HUES64 (cell line): ENCODE measurements at regions not wholly inside any gene's neighbourhood (a gene's known extent, or its start where the extent isn't known, plus 50 kb on each side); places are given as distances from the start of the nearest gene placed in this dataset.

Source experiments
- H3K27ac ChIP-seq: 2 replicates; pipeline ENCODE4 v1.7.0; 2013; ENCODE audit warnings: low read depth, low read length, inconsistent platforms
- H3K27me3 ChIP-seq: 2 replicates; pipeline ENCODE4 v1.6.1; 2013; ENCODE audit warnings: mild to moderate bottlenecking, low read length; ENCODE audit not compliant: insufficient read depth
- H3K36me3 ChIP-seq: 2 replicates; pipeline ENCODE4 v1.6.1; 2013; ENCODE audit warnings: mild to moderate bottlenecking, low read length; ENCODE audit not compliant: insufficient read depth
- H3K4me1 ChIP-seq: 2 replicates; pipeline ENCODE4 v1.6.1; 2013; ENCODE audit warnings: mild to moderate bottlenecking, low read length, moderate library complexity; ENCODE audit not compliant: insufficient read depth
- H3K4me3 ChIP-seq: 2 replicates; pipeline ENCODE4 v1.5.1; 2013; ENCODE audit warnings: mild to moderate bottlenecking, low read length, moderate library complexity
- H3K9ac ChIP-seq: 2 replicates; pipeline ENCODE4 v1.6.1; 2013; ENCODE audit warnings: mild to moderate bottlenecking, low read depth, low read length
- H3K9me3 ChIP-seq: 2 replicates; pipeline ENCODE4 v1.6.1; 2013; ENCODE audit warnings: low read depth, low read length; ENCODE audit not compliant: insufficient read depth
- WGBS: fragments of 150-250, 120-280 bp; methylation state at CpG from one replicate; pipeline ENCODE4 v1.1.7; 2013; ENCODE audit warnings: missing lambda C conversion rate; 5-methylcytosine and 5-hydroxymethylcytosine counted together

- WGBS, result 96% methylated on average over 8 of the region's 8 CpGs
- no peaks in the 10 kb centered on the region for H3K9me3 ChIP-seq
- H3K4me1 ChIP-seq, result peaks cover 16% of the 10 kb centered on the region
- H3K36me3 ChIP-seq, result no peaks in the 10 kb centered on the region
- no peaks in the 10 kb centered on the region for H3K27me3 ChIP-seq
- H3K9ac ChIP-seq, result no peak overlapping the region
- no peak overlapping the region for H3K27ac ChIP-seq
- H3K4me3 ChIP-seq, result no peak overlapping the region
These were observed 224.8 kb upstream of the FN1 start for GRCh38 chr2:215660687-215661086.

- WGBS, result 95% methylated on average over 1 of the region's 4 CpGs
- Histone ChIP-seq H3K4me1 (peaks cover 12% of the 10 kb centered on the region), H3K36me3 (no peaks in the 10 kb centered on the region), H3K9ac (no peak overlapping the region), H3K9me3 (no peaks in the 10 kb centered on the region), H3K4me3 (no peak overlapping the region), H3K27ac (no peak overlapping the region), H3K27me3 (no peaks in the 10 kb centered on the region)
These were observed 223.8 kb upstream of the FN1 start for GRCh38 chr2:215659650-215660049.

GRCh38 chr2:215658635-215659305 is 222.9 kb upstream of the FN1 start:
- no peak overlapping the region for H3K4me3 ChIP-seq
- no peaks in the 10 kb centered on the region for H3K27me3 ChIP-seq
- no peaks in the 10 kb centered on the region for H3K36me3 ChIP-seq
- H3K4me1 ChIP-seq, result peaks cover 9% of the 10 kb centered on the region
- H3K9ac ChIP-seq, result no peak overlapping the region
- 87% methylated on average over 4 of the region's 4 CpGs for WGBS
- H3K9me3 ChIP-seq, result no peaks in the 10 kb centered on the region
- H3K27ac ChIP-seq, result no peak overlapping the region

GRCh38 chr2:215657844-215658243 is 222.0 kb upstream of the FN1 start:
- Histone ChIP-seq H3K4me1 (peaks cover 9% of the 10 kb centered on the region), H3K9ac (no peak overlapping the region), H3K27me3 (no peaks in the 10 kb centered on the region), H3K9me3 (no peaks in the 10 kb centered on the region), H3K4me3 (no peak overlapping the region), H3K27ac (peak overlapping the region; percentile 6; the same call in 1 of the 2 replicates), H3K36me3 (no peaks in the 10 kb centered on the region)
- WGBS, result 72% methylated on average over 4 of the region's 5 CpGs

- Histone ChIP-seq H3K4me3 (no peak overlapping the region), H3K27me3 (no peaks in the 10 kb centered on the region), H3K27ac (no peak overlapping the region), H3K36me3 (no peaks in the 10 kb centered on the region), H3K9me3 (no peaks in the 10 kb centered on the region), H3K9ac (no peak overlapping the region), H3K4me1 (peaks cover 9% of the 10 kb centered on the region)
- WGBS, result 93% methylated on average over 5 of the region's 7 CpGs
These were observed 218.4 kb upstream of the FN1 start for GRCh38 chr2:215654148-215654819.

GRCh38 chr2:215653344-215654030 is 217.6 kb upstream of the FN1 start:
- Histone ChIP-seq H3K9me3 (no peaks in the 10 kb centered on the region), H3K27me3 (no peaks in the 10 kb centered on the region), H3K9ac (no peak overlapping the region), H3K27ac (no peak overlapping the region), H3K4me1 (peaks cover 9% of the 10 kb centered on the region), H3K4me3 (no peak overlapping the region), H3K36me3 (no peaks in the 10 kb centered on the region)
- WGBS, result 60% methylated on average over 4 of the region's 4 CpGs

GRCh38 chr2:215652388-215652787 is 216.5 kb upstream of the FN1 start:
- no peaks in the 10 kb centered on the region for H3K27me3 ChIP-seq
- H3K36me3 ChIP-seq, result no peaks in the 10 kb centered on the region
- no peak overlapping the region for H3K9ac ChIP-seq
- H3K27ac ChIP-seq, result no peak overlapping the region
- 94% methylated on average over 2 of the region's 2 CpGs for WGBS
- H3K9me3 ChIP-seq, result no peaks in the 10 kb centered on the region
- H3K4me3 ChIP-seq, result no peak overlapping the region
- 0 out of 2 replicates have a peak, but pooled peaks cover under 1% of the 10 kb centered on the region for H3K4me1 ChIP-seq

- Histone ChIP-seq H3K9me3 (no peaks in the 10 kb centered on the region), H3K36me3 (no peaks in the 10 kb centered on the region), H3K4me1 (no peaks in the 10 kb centered on the region), H3K9ac (no peak overlapping the region), H3K27me3 (no peaks in the 10 kb centered on the region), H3K27ac (no peak overlapping the region), H3K4me3 (no peak overlapping the region)
- 93% methylated on average over 4 of the region's 4 CpGs for WGBS
These were observed 215.5 kb upstream of the FN1 start for GRCh38 chr2:215651412-215651811.

GRCh38 chr2:215644233-215644897 is 208.5 kb upstream of the FN1 start:
- H3K9ac ChIP-seq, result no peak overlapping the region
- H3K36me3 ChIP-seq, result no peaks in the 10 kb centered on the region
- no peaks in the 10 kb centered on the region for H3K9me3 ChIP-seq
- no peak overlapping the region for H3K27ac ChIP-seq
- no peaks in the 10 kb centered on the region for H3K27me3 ChIP-seq
- H3K4me1 ChIP-seq, result no peaks in the 10 kb centered on the region
- H3K4me3 ChIP-seq, result no peak overlapping the region
- WGBS, result 94% methylated on average over 5 of the region's 7 CpGs

- no peaks in the 10 kb centered on the region for H3K36me3 ChIP-seq
- no peak overlapping the region for H3K9ac ChIP-seq
- H3K4me3 ChIP-seq, result no peak overlapping the region
- no peaks in the 10 kb centered on the region for H3K27me3 ChIP-seq
- H3K27ac ChIP-seq, result no peak overlapping the region
- peaks cover 17% of the 10 kb centered on the region for H3K9me3 ChIP-seq
- H3K4me1 ChIP-seq, result no peaks in the 10 kb centered on the region
These were observed 202.8 kb upstream of the FN1 start for GRCh38 chr2:215638687-215639086.

GRCh38 chr2:215637651-215638050 is 201.8 kb upstream of the FN1 start:
- Histone ChIP-seq H3K27ac (no peak overlapping the region), H3K36me3 (no peaks in the 10 kb centered on the region), H3K4me3 (no peak overlapping the region), H3K9ac (no peak overlapping the region), H3K27me3 (no peaks in the 10 kb centered on the region), H3K9me3 (peaks cover 24% of the 10 kb centered on the region), H3K4me1 (no peaks in the 10 kb centered on the region)
